ENCODE measurements at regions not wholly inside any gene's neighbourhood (a gene's known extent, or its start where the extent isn't known, plus 50 kb on each side); places are given as distances from the start of the nearest gene placed in this dataset.

GRCh38 chr4:22014222-22014741, 65.7 kb upstream of the KCNIP4 start:
- DNase-seq: no peak

- DNase-seq: no peak
Measured at GRCh38 chr4:22003878-22004277, 55.3 kb upstream of the KCNIP4 start.
